HEK293T (cell line): ENCODE measurements at regions not wholly inside any gene's neighbourhood (a gene's known extent, or its start where the extent isn't known, plus 50 kb on each side); places are given as distances from the start of the nearest gene placed in this dataset.

ENCODE experiments used
- CTBP1 ChIP-seq: fragments of 450-650 bp; IDR thresholded peaks from 2 replicates; pipeline ENCODE4 v1.6.1; 2016; ENCODE audit warnings: borderline replicate concordance
- LEF1 ChIP-seq: fragments of 450-650 bp; IDR thresholded peaks from 2 replicates; pipeline ENCODE4 v1.6.1; 2017; ENCODE audit warnings: mild to moderate bottlenecking, borderline replicate concordance
- TARDBP ChIP-seq: fragments of 450-650 bp; IDR thresholded peaks from 2 replicates; pipeline ENCODE4 v1.6.1; 2016
- ZNF384 ChIP-seq: fragments of 450-650 bp; IDR thresholded peaks from 2 replicates; pipeline ENCODE4 v1.6.1; 2016
- TF ChIP-seq, protein P1 (sequence below): fragments of 450-650 bp; IDR thresholded peaks from 2 replicates; pipeline ENCODE4 v1.6.1; 2016

DNA sequence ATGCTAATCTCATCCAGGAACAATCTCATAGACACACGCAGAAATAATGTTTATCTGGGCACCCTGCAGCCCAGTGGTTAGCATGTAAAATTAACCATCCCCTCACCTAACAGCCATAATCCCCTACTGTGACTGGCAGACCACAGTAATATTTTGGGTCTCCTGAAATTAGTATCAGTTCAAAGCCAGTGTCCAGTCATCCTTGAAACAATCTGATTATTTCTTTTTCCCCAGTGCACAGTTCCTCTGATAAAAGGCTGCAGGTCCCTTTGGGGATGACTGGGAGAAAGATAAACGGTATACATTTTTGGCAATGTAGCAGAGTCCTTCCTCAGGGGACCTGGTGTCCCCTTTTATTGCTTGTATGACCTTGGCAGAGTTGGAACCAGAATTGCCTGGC is 50.4 kb upstream of the CYSLTR2 start:
- TF ChIP-seq LEF1 (no peak), TARDBP (no peak), CTBP1 (no peak), ZNF384 (no peak)
- TF ChIP-seq, protein P1, sequence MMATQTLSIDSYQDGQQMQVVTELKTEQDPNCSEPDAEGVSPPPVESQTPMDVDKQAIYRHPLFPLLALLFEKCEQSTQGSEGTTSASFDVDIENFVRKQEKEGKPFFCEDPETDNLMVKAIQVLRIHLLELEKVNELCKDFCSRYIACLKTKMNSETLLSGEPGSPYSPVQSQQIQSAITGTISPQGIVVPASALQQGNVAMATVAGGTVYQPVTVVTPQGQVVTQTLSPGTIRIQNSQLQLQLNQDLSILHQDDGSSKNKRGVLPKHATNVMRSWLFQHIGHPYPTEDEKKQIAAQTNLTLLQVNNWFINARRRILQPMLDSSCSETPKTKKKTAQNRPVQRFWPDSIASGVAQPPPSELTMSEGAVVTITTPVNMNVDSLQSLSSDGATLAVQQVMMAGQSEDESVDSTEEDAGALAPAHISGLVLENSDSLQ = no peak
